GM06990 (cell line): ENCODE measurements at regions not wholly inside any gene's neighbourhood (a gene's known extent, or its start where the extent isn't known, plus 50 kb on each side); places are given as distances from the start of the nearest gene placed in this dataset.
"Not testable (repeated sequence)": the region's sequence is repeated elsewhere in the genome, so short reads cannot be mapped to it uniquely, and the experiment has no call there.

ENCODE experiments used
- DNase-seq: peaks from one replicate; pipeline ENCODE4 v3.0.0-alpha.2; 2011; ENCODE audit not compliant: insufficient read length; ENCODE audit errors: extremely low read depth
- H3K27me3 ChIP-seq: replicated peaks from 2 replicates; pipeline ENCODE4 v1.6.0; 2011; ENCODE audit warnings: low read length; ENCODE audit not compliant: control insufficient read depth, insufficient read depth
- H3K36me3 ChIP-seq: 2 replicates; pipeline ENCODE4 v1.5.1; 2011; ENCODE audit warnings: low read length; ENCODE audit not compliant: control insufficient read depth, insufficient read depth
- H3K4me3 ChIP-seq: replicated peaks from 2 replicates; pipeline ENCODE4 v1.5.1; 2011; ENCODE audit warnings: low read depth, mild to moderate bottlenecking, control low read depth, low read length
- TF ChIP-seq, protein P1 (sequence below): IDR thresholded peaks from 2 replicates; pipeline ENCODE4 v1.5.1; 2011; ENCODE audit warnings: low read length, control low read depth, mild to moderate bottlenecking, inconsistent platforms; ENCODE audit not compliant: insufficient read depth, poor library complexity, severe bottlenecking

DNA sequence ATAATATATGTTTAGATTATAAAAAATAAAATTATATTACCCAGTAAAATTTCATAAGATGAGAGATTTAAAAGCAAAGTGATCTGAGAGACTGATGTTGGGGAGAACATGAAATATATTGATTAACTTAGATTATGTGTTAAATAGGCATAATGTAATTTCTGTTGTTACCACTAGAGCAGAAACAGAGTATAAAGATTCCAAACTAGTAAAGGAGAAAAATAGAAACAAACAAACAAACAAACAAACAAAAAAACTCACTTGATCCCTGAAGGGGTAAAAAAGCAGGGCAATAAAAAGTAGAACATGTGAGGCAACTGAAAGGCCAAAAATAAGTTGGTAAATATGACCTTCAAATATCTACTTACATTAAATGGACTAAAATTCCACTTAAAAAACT, 640.4 kb upstream of the RGS18 start:
- Histone ChIP-seq H3K36me3 (no peaks in the 10 kb centered on the region), H3K4me3 (no peak overlapping the region), H3K27me3 (no peaks in the 10 kb centered on the region)
- DNase-seq, result no peak
- TF ChIP-seq, protein P1, sequence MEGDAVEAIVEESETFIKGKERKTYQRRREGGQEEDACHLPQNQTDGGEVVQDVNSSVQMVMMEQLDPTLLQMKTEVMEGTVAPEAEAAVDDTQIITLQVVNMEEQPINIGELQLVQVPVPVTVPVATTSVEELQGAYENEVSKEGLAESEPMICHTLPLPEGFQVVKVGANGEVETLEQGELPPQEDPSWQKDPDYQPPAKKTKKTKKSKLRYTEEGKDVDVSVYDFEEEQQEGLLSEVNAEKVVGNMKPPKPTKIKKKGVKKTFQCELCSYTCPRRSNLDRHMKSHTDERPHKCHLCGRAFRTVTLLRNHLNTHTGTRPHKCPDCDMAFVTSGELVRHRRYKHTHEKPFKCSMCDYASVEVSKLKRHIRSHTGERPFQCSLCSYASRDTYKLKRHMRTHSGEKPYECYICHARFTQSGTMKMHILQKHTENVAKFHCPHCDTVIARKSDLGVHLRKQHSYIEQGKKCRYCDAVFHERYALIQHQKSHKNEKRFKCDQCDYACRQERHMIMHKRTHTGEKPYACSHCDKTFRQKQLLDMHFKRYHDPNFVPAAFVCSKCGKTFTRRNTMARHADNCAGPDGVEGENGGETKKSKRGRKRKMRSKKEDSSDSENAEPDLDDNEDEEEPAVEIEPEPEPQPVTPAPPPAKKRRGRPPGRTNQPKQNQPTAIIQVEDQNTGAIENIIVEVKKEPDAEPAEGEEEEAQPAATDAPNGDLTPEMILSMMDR, result no peak

DNA sequence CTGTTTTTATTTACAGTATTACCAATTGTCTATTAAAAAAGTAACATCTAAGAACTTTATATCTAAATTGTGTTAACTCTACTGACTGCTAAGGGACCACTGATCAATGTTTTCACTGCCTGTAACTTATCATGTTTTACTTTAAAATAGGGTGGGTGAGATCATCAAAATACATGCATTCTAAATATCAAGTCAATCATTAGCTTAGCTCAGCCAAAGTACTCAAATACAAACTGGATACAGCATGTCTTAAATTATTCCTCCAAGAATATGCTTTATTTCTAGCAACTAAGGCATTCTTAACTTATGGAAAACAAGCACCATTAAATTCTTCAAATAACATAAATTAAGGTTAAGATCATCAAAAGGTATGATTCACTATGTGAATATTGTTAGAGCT, 638.7 kb upstream of the RGS18 start:
- Histone ChIP-seq H3K27me3 (no peaks in the 10 kb centered on the region), H3K4me3 (no peak overlapping the region), H3K36me3 (no peaks in the 10 kb centered on the region)
- no peak for DNase-seq
- TF ChIP-seq, protein P1, result no peak

DNA sequence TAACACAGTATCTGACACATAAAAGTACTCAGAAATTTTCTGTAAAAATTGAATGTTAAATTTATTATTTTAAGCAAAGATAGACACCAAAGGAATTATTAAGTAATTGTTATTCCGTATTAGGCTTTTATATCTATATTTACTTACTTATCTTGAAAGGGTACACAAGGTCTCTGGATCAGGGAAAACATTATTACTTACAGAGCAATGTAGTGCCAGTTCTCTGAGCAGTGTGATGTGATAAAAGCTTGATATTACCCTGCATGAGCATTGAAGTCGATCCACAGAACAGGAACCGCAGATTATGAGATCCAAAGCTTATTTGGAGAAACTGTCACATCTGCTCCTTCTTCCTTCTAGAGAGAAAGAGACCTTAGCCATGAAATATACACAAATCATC, 637.9 kb upstream of the RGS18 start:
- Histone ChIP-seq H3K4me3 (no peak overlapping the region), H3K27me3 (no peaks in the 10 kb centered on the region), H3K36me3 (no peaks in the 10 kb centered on the region)
- TF ChIP-seq, protein P1, result no peak
- DNase-seq, result no peak

DNA sequence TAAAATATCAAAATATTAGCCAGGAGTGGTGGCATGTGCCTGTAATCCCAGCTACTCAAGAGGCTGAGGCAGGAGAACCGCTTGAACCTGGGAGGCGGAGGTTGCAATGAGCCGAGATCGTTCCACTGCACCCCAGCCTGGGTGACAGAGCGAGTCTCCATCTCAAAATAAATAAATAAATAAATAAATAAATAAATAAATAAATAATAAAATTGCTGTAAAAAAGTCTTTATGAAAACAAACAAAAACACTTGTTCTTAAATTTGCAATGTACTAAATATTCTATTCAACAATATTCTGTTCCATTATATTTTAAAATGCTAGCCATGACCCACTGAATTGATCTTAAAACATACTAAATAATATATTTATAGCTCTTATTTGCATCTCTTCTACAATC, 632.3 kb upstream of the RGS18 start:
- not testable (repeated sequence) for H3K27me3 ChIP-seq, H3K36me3 ChIP-seq, DNase-seq

DNA sequence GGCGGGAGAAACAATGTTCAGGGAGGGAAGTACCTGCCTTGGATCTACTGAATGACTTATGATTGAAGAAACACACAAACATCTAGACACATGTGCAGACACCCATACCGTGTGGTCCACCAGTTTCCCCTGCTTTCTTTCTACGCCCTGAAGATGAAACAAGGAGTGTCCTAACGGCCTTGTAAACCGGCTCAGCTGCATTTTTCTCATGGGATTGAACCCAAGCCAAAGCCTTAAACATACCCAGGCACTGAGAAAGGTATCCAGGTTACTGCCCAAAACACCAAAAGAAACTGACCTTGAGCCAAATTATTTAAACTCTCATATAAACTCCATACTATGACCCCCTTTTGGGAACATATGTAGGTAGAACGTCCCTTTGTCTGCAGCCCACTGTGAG, 630.0 kb upstream of the RGS18 start:
- TF ChIP-seq, protein P1, result no peak

More for the DNA sequence above, 632.3 kb upstream of the RGS18 start:
- H3K4me3 ChIP-seq, result not testable (repeated sequence)

DNA sequence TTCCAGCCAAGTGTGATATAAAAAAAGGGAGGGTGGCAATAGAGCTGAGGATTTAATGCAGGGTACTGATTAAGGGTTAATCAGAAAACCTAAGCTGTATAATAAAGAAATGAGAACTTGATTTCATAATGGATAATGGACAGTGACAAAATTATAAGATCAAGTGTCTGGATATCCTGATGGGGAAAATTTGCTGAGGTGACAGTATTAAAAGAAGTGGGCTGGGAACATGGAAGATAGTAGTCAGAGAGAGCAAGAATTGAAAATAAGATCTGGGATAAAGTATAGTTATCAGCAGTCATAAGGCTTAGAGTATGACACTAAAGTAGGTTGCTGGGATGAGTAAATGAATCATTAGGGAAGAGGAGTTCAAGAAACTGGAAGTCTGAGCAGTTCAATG, 627.3 kb upstream of the RGS18 start:
- H3K4me3 ChIP-seq, result no peak overlapping the region
- TF ChIP-seq, protein P1, result no peak
- DNase-seq, result no peak
- H3K36me3 ChIP-seq, result no peaks in the 10 kb centered on the region
- H3K27me3 ChIP-seq, result no peaks in the 10 kb centered on the region

More for the DNA sequence above, 630.0 kb upstream of the RGS18 start:
- Histone ChIP-seq H3K4me3 (no peak overlapping the region), H3K36me3 (no peaks in the 10 kb centered on the region), H3K27me3 (no peaks in the 10 kb centered on the region)
- DNase-seq, result no peak
